ENCODE measurements at regions not wholly inside any gene's neighbourhood (a gene's known extent, or its start where the extent isn't known, plus 50 kb on each side); places are given as distances from the start of the nearest gene placed in this dataset.

DNA sequence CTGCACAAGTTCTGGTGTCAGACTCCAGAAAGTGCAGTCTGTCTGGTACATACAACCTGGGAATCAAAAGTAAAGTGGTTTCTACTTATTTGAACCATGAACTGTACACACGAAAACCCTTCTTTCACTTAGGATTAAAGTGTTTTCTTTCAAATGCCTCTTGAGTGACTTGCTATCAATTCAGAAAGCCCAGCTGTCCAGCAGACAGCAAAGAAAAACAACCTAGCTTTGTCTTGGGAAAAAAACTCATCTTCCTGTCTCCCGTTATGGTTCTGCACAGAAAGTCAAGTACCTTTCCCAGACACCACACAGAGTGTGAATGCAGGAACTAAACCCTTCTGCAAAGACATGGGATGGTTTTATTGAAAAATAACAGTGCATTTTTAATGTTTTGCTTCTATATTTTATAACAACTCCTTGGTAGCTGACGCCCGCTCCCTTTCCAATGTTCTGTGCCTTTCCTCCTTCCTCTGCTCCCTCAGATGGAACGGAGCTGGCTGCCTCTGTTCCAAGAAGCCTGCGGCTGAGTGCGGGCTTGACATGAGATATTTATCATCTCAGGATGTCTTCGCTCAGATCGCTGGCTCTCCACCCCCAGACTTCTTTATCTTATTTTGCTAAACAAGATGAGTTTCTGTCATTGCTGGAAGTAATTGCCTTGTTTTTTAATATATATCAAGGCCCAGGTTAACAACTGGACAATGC lies 322.3 kb upstream of the B3GAT1 start:
- Histone ChIP-seq H3K9me3 (ENCODE audit: control insufficient read depth in 2 of 3, low read length in 3 of 3) (no peaks in the 10 kb centered on the region), H3K36me3 (ENCODE audit: control insufficient read depth in 2 of 3, insufficient read depth in 3 of 3, low read length in 3 of 3) (no peaks in the 10 kb centered on the region), H3K27me3 (ENCODE audit: control insufficient read depth in 2 of 2, insufficient read depth in 2 of 2, low read length in 2 of 2) (no peaks in the 10 kb centered on the region), H3K27ac (ENCODE audit: low read depth, low read length) (no peak overlapping the region), H3K4me3 (ENCODE audit: low read length) (no peak overlapping the region), H3K4me1 (ENCODE audit: control insufficient read depth in 2 of 2, insufficient read depth in 2 of 2, low read length in 2 of 2) (no peaks in the 10 kb centered on the region)
- DNase-seq (no peak), ATAC-seq (no peak)
- Mint-ChIP-seq H3K36me3 (no peaks in the 10 kb centered on the region), H3K9me3 (no peaks in the 10 kb centered on the region), H3K4me1 (no peaks in the 10 kb centered on the region), H3K4me3 (no peak overlapping the region), H3K27ac (no peak overlapping the region), H3K27me3 (peaks cover 3 to 9% (median 5%) of the 10 kb centered on the region in 5 donors)
- intact Hi-C loops (cut with micrococcal nuclease) = no loop called here
- POLR2A ChIA-PET = no interaction called here
- CTCF ChIA-PET = no interaction called here

DNA sequence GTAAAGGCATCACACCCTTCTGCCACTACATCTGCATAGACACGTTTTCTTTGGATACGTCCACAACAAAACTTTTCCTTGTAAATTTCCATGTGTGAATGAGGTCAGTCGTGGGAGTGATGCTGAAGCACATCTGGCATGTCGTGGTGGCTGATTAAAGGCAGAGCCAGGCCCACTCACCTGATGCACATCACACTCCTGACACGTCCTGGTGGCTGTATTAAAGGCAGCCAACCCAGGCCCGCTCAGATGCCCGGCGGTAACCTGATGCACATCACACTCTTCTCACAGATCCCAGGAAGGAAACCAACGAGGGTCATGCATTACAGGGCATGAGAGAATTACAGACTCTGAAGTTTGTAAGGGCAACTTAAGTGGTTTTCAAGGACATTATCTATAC lies 321.6 kb upstream of the B3GAT1 start:
- intact Hi-C loops (cut with micrococcal nuclease) = no loop called here
- CTCF ChIA-PET = no interaction called here

DNA sequence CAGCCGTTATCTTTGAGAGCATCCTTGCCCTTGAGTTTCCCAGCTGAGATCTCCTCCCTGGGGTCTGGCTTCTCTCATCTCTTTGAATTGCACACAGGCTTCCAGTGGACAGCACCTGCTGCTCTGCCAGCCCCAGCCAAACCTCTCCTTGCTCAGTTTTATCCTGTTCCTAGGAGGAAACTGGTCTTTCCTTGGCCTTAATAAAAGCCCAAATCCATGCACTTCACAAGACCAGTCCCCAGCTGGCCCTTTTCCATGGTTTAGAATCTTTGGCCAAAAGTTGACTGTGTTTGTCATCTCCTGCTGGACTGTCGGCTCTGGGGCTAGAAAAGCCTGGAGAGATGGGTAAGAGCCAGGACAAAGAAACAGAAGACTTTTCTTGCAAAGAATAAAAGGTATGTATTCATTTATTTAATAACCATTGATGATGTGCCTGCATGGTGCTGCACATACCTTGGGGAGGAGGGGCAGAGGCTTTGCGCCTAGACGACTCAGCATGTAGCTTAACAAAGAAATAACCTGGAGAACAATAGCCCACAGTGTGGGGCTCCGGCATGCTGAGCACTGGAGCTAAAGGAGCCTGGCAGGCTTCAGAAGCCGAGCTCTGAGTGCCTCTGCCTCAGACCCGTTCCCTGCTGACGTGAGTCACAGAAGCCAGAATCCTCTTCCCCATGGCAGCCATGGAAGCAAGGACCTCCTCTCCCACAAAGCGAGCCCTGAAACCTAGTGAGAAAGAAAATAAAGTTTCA lies 319.3 kb upstream of the B3GAT1 start:
- CTCF ChIA-PET = no interaction called here

More for the DNA sequence above, 321.6 kb upstream of the B3GAT1 start:
- H3K4me1 Mint-ChIP-seq = no peaks in the 10 kb centered on the region
- Histone ChIP-seq H3K4me1 (ENCODE audit: control insufficient read depth in 2 of 2, insufficient read depth in 2 of 2, low read length in 2 of 2) (no peaks in the 10 kb centered on the region), H3K27ac (ENCODE audit: low read depth, low read length) (no peak overlapping the region), H3K9me3 (ENCODE audit: control insufficient read depth in 2 of 3, low read length in 3 of 3) (no peaks in the 10 kb centered on the region), H3K27me3 (ENCODE audit: control insufficient read depth in 2 of 2, insufficient read depth in 2 of 2, low read length in 2 of 2) (no peaks in the 10 kb centered on the region), H3K36me3 (ENCODE audit: control insufficient read depth in 2 of 3, insufficient read depth in 3 of 3, low read length in 3 of 3) (no peaks in the 10 kb centered on the region), H3K4me3 (ENCODE audit: low read length) (no peak overlapping the region)
- no peaks in the 10 kb centered on the region for H3K9me3 Mint-ChIP-seq
- POLR2A ChIA-PET = no interaction called here
- ATAC-seq (no peak), DNase-seq (no peak)
- no peak overlapping the region for H3K27ac Mint-ChIP-seq
- H3K4me3 Mint-ChIP-seq = no peak overlapping the region
- H3K36me3 Mint-ChIP-seq = no peaks in the 10 kb centered on the region
- peaks cover 3 to 15% (median 8%) of the 10 kb centered on the region in 5 donors for H3K27me3 Mint-ChIP-seq

DNA sequence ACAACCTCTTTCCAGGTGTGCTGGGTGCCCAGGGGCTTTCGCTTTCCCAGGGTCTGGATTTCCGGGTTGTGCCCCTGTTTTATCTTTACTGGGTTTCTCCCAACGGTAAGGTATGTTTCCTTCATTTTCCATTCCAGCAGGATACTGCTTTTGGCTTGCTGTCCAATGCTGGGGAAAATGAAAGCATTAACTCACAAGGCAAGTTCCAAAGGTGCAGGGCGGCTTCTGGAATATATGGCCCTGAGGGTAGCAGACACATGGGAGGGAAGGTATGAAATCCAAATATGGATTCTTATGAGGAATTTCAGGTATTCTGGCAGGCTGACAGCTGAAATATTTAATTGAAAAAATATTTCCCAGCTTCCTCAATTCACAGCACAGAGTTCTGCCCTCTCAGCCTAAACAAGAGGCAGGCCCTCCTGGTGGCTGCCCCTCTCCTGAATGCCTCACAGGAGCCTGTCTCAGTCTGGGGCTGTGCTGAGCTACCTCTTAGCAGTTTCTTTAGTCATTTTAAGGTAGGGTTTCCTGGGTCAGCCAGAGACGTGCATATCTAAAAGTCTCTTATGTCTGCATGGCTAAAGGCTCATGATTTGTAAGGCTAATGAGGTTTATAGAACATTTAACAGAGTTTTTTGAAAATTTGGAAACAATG lies 318.6 kb upstream of the B3GAT1 start:
- POLR2A ChIA-PET = no interaction called here
- intact Hi-C loops (cut with micrococcal nuclease) = no loop called here
- CTCF ChIA-PET = no interaction called here
- Histone ChIP-seq H3K27me3 (ENCODE audit: control insufficient read depth in 2 of 2, insufficient read depth in 2 of 2, low read length in 2 of 2) (no peaks in the 10 kb centered on the region), H3K36me3 (ENCODE audit: control insufficient read depth in 2 of 3, insufficient read depth in 3 of 3, low read length in 3 of 3) (no peaks in the 10 kb centered on the region), H3K27ac (ENCODE audit: low read depth, low read length) (no peak overlapping the region), H3K9me3 (ENCODE audit: control insufficient read depth in 2 of 3, low read length in 3 of 3) (no peaks in the 10 kb centered on the region), H3K4me3 (ENCODE audit: low read length) (no peak overlapping the region), H3K4me1 (ENCODE audit: control insufficient read depth in 2 of 2, insufficient read depth in 2 of 2, low read length in 2 of 2) (no peaks in the 10 kb centered on the region)
- Mint-ChIP-seq H3K4me1 (peaks cover 0 to 1% (median 0%) of the 10 kb centered on the region in 7 donors), H3K4me3 (no peak overlapping the region), H3K36me3 (no peaks in the 10 kb centered on the region), H3K27me3 (peaks cover 3 to 33% (median 15%) of the 10 kb centered on the region in 5 donors), H3K27ac (no peak overlapping the region), H3K9me3 (no peaks in the 10 kb centered on the region)
- ATAC-seq = no peak
- DNase-seq = no peak

More for the DNA sequence above, 319.3 kb upstream of the B3GAT1 start:
- no peaks in the 10 kb centered on the region for H3K9me3 Mint-ChIP-seq
- H3K4me3 ChIP-seq (ENCODE audit: low read length) = no peak overlapping the region
- peaks cover 3 to 32% (median 14%) of the 10 kb centered on the region in 5 donors for H3K27me3 Mint-ChIP-seq
- no peak overlapping the region for H3K4me3 Mint-ChIP-seq
- no peaks in the 10 kb centered on the region for H3K4me1 ChIP-seq (ENCODE audit: control insufficient read depth in 2 of 2, insufficient read depth in 2 of 2, low read length in 2 of 2)
- no peak for ATAC-seq
- H3K27ac ChIP-seq (ENCODE audit: low read depth, low read length) = no peak overlapping the region
- no peak for DNase-seq
- no peak overlapping the region for H3K27ac Mint-ChIP-seq
- H3K27me3 ChIP-seq (ENCODE audit: control insufficient read depth in 2 of 2, insufficient read depth in 2 of 2, low read length in 2 of 2) = no peaks in the 10 kb centered on the region
- no peaks in the 10 kb centered on the region for H3K36me3 Mint-ChIP-seq
- H3K4me1 Mint-ChIP-seq = peaks cover 0 to 1% (median 0%) of the 10 kb centered on the region in 7 donors
- POLR2A ChIA-PET = no interaction called here
- H3K36me3 ChIP-seq (ENCODE audit: control insufficient read depth in 2 of 3, insufficient read depth in 3 of 3, low read length in 3 of 3) = no peaks in the 10 kb centered on the region
- intact Hi-C loops (cut with micrococcal nuclease) = no loop called here
- H3K9me3 ChIP-seq (ENCODE audit: control insufficient read depth in 2 of 3, low read length in 3 of 3) = no peaks in the 10 kb centered on the region

DNA sequence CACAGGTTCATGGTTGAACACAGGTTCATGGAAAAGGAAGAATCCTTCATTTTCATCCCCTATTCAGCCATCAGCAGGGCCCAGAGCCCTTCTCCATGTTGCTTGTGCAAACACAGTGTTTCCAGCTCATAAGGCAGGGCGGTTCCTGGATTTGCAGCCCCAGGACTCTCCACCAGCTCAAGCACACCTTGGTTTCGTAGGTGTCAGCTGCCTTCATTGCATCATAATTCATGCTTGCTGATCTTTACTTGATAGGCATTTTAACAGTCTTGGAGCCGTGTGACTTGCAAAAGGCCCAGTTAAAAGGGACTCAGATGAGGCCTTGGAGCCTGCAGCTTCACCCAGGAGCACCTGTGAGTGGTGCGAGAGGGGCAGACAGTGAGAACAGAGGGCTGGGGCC lies 318.1 kb upstream of the B3GAT1 start:
- ChIA-PET POLR2A (no interaction called here), CTCF (no interaction called here)
- Histone ChIP-seq H3K4me3 (ENCODE audit: low read length) (no peak overlapping the region), H3K36me3 (ENCODE audit: control insufficient read depth in 2 of 3, insufficient read depth in 3 of 3, low read length in 3 of 3) (no peaks in the 10 kb centered on the region), H3K27ac (ENCODE audit: low read depth, low read length) (no peak overlapping the region), H3K27me3 (ENCODE audit: control insufficient read depth in 2 of 2, insufficient read depth in 2 of 2, low read length in 2 of 2) (no peaks in the 10 kb centered on the region), H3K4me1 (ENCODE audit: control insufficient read depth in 2 of 2, insufficient read depth in 2 of 2, low read length in 2 of 2) (no peaks in the 10 kb centered on the region), H3K9me3 (ENCODE audit: control insufficient read depth in 2 of 3, low read length in 3 of 3) (no peaks in the 10 kb centered on the region)
- ATAC-seq (no peak), DNase-seq (no peak)
- Mint-ChIP-seq H3K9me3 (no peaks in the 10 kb centered on the region), H3K27me3 (peaks cover 3 to 38% (median 20%) of the 10 kb centered on the region in 5 donors), H3K4me1 (peaks cover 0 to 1% (median 0%) of the 10 kb centered on the region in 7 donors), H3K27ac (no peak overlapping the region), H3K36me3 (no peaks in the 10 kb centered on the region), H3K4me3 (no peak overlapping the region)
- intact Hi-C loops (cut with micrococcal nuclease) = no loop called here

DNA sequence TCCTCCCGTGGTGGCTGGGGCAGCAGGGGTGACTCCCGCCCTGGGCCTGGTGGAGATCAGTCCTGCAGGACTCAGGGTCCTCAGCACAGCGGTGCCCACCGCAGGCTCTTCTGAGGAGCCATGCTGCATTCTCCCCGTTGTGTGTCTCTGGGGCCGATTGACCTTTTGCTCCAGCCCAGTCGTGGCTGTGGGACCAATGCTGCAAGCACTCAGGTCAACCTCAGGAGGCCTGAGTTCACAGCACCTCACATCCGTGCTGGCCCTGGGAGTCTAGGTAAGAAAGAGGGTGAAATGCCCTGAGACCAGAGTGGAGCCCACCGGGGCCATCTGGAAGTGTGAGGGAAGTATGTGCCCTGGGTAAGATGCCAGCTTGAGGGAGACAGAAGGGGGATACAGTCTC lies 316.1 kb upstream of the B3GAT1 start:
- H3K4me3 Mint-ChIP-seq = no peak overlapping the region
- CTCF ChIA-PET = no interaction called here

More for the DNA sequence above, 316.1 kb upstream of the B3GAT1 start:
- Histone ChIP-seq H3K27ac (ENCODE audit: low read depth, low read length) (no peak overlapping the region), H3K4me1 (ENCODE audit: control insufficient read depth in 2 of 2, insufficient read depth in 2 of 2, low read length in 2 of 2) (no peaks in the 10 kb centered on the region), H3K27me3 (ENCODE audit: control insufficient read depth in 2 of 2, insufficient read depth in 2 of 2, low read length in 2 of 2) (no peaks in the 10 kb centered on the region), H3K9me3 (ENCODE audit: control insufficient read depth in 2 of 3, low read length in 3 of 3) (no peaks in the 10 kb centered on the region), H3K4me3 (ENCODE audit: low read length) (no peak overlapping the region), H3K36me3 (ENCODE audit: control insufficient read depth in 2 of 3, insufficient read depth in 3 of 3, low read length in 3 of 3) (no peaks in the 10 kb centered on the region)
- peaks cover 0 to under 1% (median 0%) of the 10 kb centered on the region in 11 donors for H3K9me3 Mint-ChIP-seq
- POLR2A ChIA-PET = no interaction called here
- no peak overlapping the region for H3K27ac Mint-ChIP-seq
- H3K36me3 Mint-ChIP-seq = no peaks in the 10 kb centered on the region
- peaks cover 0 to 46% (median 28%) of the 10 kb centered on the region in 5 donors for H3K27me3 Mint-ChIP-seq
- peaks cover 0 to 1% (median 0%) of the 10 kb centered on the region in 7 donors for H3K4me1 Mint-ChIP-seq
- intact Hi-C loops (cut with micrococcal nuclease) = no loop called here
- DNase-seq = no peak
- no peak for ATAC-seq

Measured in naive thymus-derived CD4-positive, alpha-beta T cell (primary cell).